GM12874 (cell line): ENCODE measurements at regions not wholly inside any gene's neighbourhood (a gene's known extent, or its start where the extent isn't known, plus 50 kb on each side); places are given as distances from the start of the nearest gene placed in this dataset.

ENCODE experiments used
- CTCF ChIP-seq: IDR thresholded peaks from 2 replicates; pipeline ENCODE4 v1.5.1; 2011; ENCODE audit warnings: low read depth, mild to moderate bottlenecking, control low read depth, low read length, moderate library complexity; ENCODE audit not compliant: insufficient read depth

GRCh38 chr11:15519124-15519791 is 404.5 kb downstream of the INSC start:
- TF ChIP-seq CTCF = no peak

GRCh38 chr11:15519911-15520310 is 405.2 kb downstream of the INSC start:
- TF ChIP-seq CTCF = no peak

- no peak for TF ChIP-seq CTCF
Measured at GRCh38 chr11:15523543-15523942, 408.8 kb downstream of the INSC start.

GRCh38 chr11:15525582-15525981 is 410.9 kb downstream of the INSC start:
- TF ChIP-seq CTCF = no peak

- no peak for TF ChIP-seq CTCF
Measured at GRCh38 chr11:15526032-15526431, 411.3 kb downstream of the INSC start.

GRCh38 chr11:15526859-15527450 is 412.2 kb downstream of the INSC start:
- TF ChIP-seq CTCF = no peak

- no peak for TF ChIP-seq CTCF
Measured at GRCh38 chr11:15532432-15532831, 417.7 kb downstream of the INSC start.

- TF ChIP-seq CTCF = no peak
Measured at GRCh38 chr11:15534266-15534665, 419.5 kb downstream of the INSC start.
